ENCODE measurements at regions not wholly inside any gene's neighbourhood (a gene's known extent, or its start where the extent isn't known, plus 50 kb on each side); places are given as distances from the start of the nearest gene placed in this dataset.

DNA sequence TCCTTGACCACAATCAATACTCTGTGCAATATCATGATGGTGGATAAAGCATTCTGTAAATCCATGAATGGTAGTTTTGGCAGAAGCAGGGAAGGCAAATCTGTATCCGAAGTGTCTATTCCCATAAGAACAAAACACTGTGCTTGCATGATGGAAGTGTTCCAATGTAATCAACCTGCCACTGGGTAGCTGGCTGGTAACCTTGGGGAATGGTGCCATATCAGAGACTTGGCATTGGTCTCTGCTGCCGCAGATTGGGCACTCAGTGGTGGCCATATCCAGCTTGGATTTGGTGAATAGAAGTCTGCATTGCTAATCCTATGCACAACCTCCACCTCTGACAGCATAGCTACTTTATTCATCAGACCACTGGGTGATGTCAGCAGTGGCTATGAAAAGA lies 114.3 kb upstream of the EMCN start:
- Histone ChIP-seq H3K4ac (ENCODE audit: low read depth, low read length) (no peak overlapping the region), H3K4me2 (ENCODE audit: low read depth, low read length) (no peak overlapping the region), H3K27ac (ENCODE audit: insufficient read depth, low read length) (no peak overlapping the region), H3K4me3 (ENCODE audit: insufficient read depth, low read depth, low read length) (no peak overlapping the region), H2AK9ac (replicated peaks; ENCODE audit: low read depth, low read length, poor library complexity) (no peak overlapping the region), H4K8ac (ENCODE audit: low read depth in 2 of 2, low read length in 2 of 2) (no peak overlapping the region), H3K9ac (ENCODE audit: low read depth, low read length) (no peak overlapping the region), H2BK20ac (ENCODE audit: low read depth, low read length) (no peak overlapping the region), H2BK120ac (ENCODE audit: low read depth, low read length) (no peak overlapping the region), H3K56ac (ENCODE audit: extremely low read depth, insufficient read depth, low read length) (no peak overlapping the region), H3K27me3 (ENCODE audit: control insufficient read depth, insufficient read depth, low read length) (no peaks in the 10 kb centered on the region), H3K4me1 (ENCODE audit: control insufficient read depth, insufficient read depth, low read length) (no peaks in the 10 kb centered on the region), H3K18ac (ENCODE audit: low read depth, low read length) (no peak overlapping the region), H3K36me3 (ENCODE audit: control insufficient read depth, insufficient read depth, low read length) (no peaks in the 10 kb centered on the region), H2BK5ac (ENCODE audit: low read depth, low read length, poor library complexity, severe bottlenecking) (no peak overlapping the region), H3K9me1 (ENCODE audit: insufficient read depth, low read length) (no peaks in the 10 kb centered on the region), H4K5ac (ENCODE audit: low read depth, low read length) (no peak overlapping the region), H4K91ac (ENCODE audit: insufficient read depth, low read depth, low read length) (no peak overlapping the region), H3K9me3 (ENCODE audit: control insufficient read depth, insufficient read depth, low read length) (peaks cover 2% of the 10 kb centered on the region), H2BK15ac (ENCODE audit: low read depth, low read length) (no peak overlapping the region), H4K20me1 (ENCODE audit: insufficient read depth, low read length) (no peaks in the 10 kb centered on the region), H3K79me1 (ENCODE audit: low read depth in 1 of 2, low read length in 2 of 2) (no peaks in the 10 kb centered on the region), H2AK5ac (ENCODE audit: low read depth, low read length) (no peak overlapping the region), H3K14ac (replicated peaks; ENCODE audit: low read depth, low read length) (no peak overlapping the region), H3K23ac (ENCODE audit: low read depth, low read length) (no peak overlapping the region), H2AFZ (replicated peaks; ENCODE audit: low read length, poor library complexity) (no peak overlapping the region)
- TF ChIP-seq MAZ (IDR thresholded peaks at IDR 0.05; ENCODE audit: borderline replicate concordance, low read depth, low read length) (no peak), CHD1 (IDR thresholded peaks at IDR 0.05; ENCODE audit: low read depth, low read length) (no peak), CEBPB (IDR thresholded peaks at IDR 0.05; ENCODE audit: low read depth, low read length) (no peak), RFX5 (IDR thresholded peaks at IDR 0.05; ENCODE audit: low read depth, low read length) (no peak), SMC3 (IDR thresholded peaks at IDR 0.05; ENCODE audit: low read depth, low read length) (no peak), MAFK (IDR thresholded peaks at IDR 0.05; ENCODE audit: low read depth, low read length) (no peak), BHLHE40 (IDR thresholded peaks at IDR 0.05; ENCODE audit: low read depth, low read length) (no peak), NFE2L2 (IDR thresholded peaks at IDR 0.05; ENCODE audit: low read depth, low read length) (no peak), RAD21 (IDR thresholded peaks at IDR 0.05; ENCODE audit: low read length) (no peak), FOS (IDR thresholded peaks at IDR 0.05; ENCODE audit: low read depth, low read length) (no peak), MXI1 (IDR thresholded peaks at IDR 0.05; ENCODE audit: borderline replicate concordance, low read depth, low read length) (no peak), RCOR1 (IDR thresholded peaks at IDR 0.05; ENCODE audit: insufficient replicate concordance, low read length) (no peak), POLR2A (IDR thresholded peaks at IDR 0.05; ENCODE audit: low read depth, low read length) (no peak)
- TF ChIP-seq, protein P1, sequence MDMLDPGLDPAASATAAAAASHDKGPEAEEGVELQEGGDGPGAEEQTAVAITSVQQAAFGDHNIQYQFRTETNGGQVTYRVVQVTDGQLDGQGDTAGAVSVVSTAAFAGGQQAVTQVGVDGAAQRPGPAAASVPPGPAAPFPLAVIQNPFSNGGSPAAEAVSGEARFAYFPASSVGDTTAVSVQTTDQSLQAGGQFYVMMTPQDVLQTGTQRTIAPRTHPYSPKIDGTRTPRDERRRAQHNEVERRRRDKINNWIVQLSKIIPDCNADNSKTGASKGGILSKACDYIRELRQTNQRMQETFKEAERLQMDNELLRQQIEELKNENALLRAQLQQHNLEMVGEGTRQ (IDR thresholded peaks at IDR 0.05; ENCODE audit: low read depth, low read length), result no peak
- TF ChIP-seq, protein P2, sequence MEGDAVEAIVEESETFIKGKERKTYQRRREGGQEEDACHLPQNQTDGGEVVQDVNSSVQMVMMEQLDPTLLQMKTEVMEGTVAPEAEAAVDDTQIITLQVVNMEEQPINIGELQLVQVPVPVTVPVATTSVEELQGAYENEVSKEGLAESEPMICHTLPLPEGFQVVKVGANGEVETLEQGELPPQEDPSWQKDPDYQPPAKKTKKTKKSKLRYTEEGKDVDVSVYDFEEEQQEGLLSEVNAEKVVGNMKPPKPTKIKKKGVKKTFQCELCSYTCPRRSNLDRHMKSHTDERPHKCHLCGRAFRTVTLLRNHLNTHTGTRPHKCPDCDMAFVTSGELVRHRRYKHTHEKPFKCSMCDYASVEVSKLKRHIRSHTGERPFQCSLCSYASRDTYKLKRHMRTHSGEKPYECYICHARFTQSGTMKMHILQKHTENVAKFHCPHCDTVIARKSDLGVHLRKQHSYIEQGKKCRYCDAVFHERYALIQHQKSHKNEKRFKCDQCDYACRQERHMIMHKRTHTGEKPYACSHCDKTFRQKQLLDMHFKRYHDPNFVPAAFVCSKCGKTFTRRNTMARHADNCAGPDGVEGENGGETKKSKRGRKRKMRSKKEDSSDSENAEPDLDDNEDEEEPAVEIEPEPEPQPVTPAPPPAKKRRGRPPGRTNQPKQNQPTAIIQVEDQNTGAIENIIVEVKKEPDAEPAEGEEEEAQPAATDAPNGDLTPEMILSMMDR (conservative IDR thresholded peaks at IDR 0.05; ENCODE audit: low read depth, low read length), result no peak
- TF ChIP-seq, protein P3, sequence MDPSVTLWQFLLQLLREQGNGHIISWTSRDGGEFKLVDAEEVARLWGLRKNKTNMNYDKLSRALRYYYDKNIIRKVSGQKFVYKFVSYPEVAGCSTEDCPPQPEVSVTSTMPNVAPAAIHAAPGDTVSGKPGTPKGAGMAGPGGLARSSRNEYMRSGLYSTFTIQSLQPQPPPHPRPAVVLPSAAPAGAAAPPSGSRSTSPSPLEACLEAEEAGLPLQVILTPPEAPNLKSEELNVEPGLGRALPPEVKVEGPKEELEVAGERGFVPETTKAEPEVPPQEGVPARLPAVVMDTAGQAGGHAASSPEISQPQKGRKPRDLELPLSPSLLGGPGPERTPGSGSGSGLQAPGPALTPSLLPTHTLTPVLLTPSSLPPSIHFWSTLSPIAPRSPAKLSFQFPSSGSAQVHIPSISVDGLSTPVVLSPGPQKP (IDR thresholded peaks at IDR 0.05; ENCODE audit: borderline replicate concordance, low read depth, low read length), result no peak
- BruUV-seq (replicated peaks), result no TSS peak
- ATAC-seq (ENCODE audit: low read depth) (no peak), DNase-seq (no peak)
- intact Hi-C loops (cut with micrococcal nuclease), result no loop called here
- in situ Hi-C loops (cut with MboI; ENCODE audit: low sequenced_read_pairs), result no loop called here
- ChIA-PET POLR2A (ENCODE audit: unreplicated experiment) (no interaction called here), CTCF (no interaction called here)
- WGBS, 2 experiments (ENCODE audit: extremely low coverage in 2 of 2, insufficient read length in 1 of 2), result no CpG with 5 or more reads among the region's 2 CpGs
- dilution Hi-C loops (cut with HindIII; ENCODE audit: low sequenced_read_pairs, unreplicated experiment), result no loop called here

Data from IMR-90 (cell line).